Fibroblast of mammary gland (primary cell): ENCODE measurements at regions not wholly inside any gene's neighbourhood (a gene's known extent, or its start where the extent isn't known, plus 50 kb on each side); places are given as distances from the start of the nearest gene placed in this dataset.

Source experiments
- DNase-seq: peaks from one replicate; pipeline ENCODE4 v3.0.0-alpha.2; 2010; ENCODE audit warnings: low read depth
- H3K4me3 ChIP-seq: 2 replicates; pipeline ENCODE4 v1.5.1; 2011; ENCODE audit warnings: low read depth, mild to moderate bottlenecking, low read length, moderate library complexity; ENCODE audit not compliant: control insufficient read depth
- CTCF ChIP-seq: conservative IDR thresholded peaks from 2 replicates; pipeline ENCODE4 v1.5.1; 2011; ENCODE audit warnings: low read depth, low read length, inconsistent platforms; ENCODE audit not compliant: control insufficient read depth, insufficient read depth

GRCh38 chr15:97545799-97546198, 414.7 kb upstream of the ARRDC4 start:
- no peak for TF ChIP-seq CTCF
- no peak overlapping the region for H3K4me3 ChIP-seq
- DNase-seq, result no peak

- no peak for TF ChIP-seq CTCF
- DNase-seq, result no peak
- no peak overlapping the region for H3K4me3 ChIP-seq
Observed at GRCh38 chr15:97547381-97547780, 413.1 kb upstream of the ARRDC4 start.

- H3K4me3 ChIP-seq, result no peak overlapping the region
- DNase-seq, result no peak
- TF ChIP-seq CTCF, result no peak
Observed at GRCh38 chr15:97561529-97561928, 399.0 kb upstream of the ARRDC4 start.

DNA sequence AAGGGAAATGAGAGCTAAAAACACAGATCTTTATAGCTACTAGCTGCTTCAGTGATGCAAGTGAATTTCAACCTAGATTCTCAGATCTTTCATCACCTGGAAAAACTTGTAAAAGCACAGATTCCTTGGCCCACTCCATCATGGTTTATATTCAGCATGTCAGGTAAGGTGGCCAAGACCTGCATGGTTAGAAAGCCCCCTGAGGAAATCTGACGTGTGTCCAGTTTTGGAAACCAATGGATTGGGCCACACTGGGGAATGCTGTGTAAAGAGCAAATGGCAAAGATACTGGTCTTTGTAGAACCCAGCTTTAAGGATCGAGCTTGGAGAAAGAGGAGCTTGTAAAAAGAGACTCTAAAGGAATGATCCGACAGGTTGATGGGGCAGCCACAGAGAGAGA, 397.0 kb upstream of the ARRDC4 start:
- H3K4me3 ChIP-seq, result no peak overlapping the region
- TF ChIP-seq CTCF, result no peak
- no peak for DNase-seq

DNA sequence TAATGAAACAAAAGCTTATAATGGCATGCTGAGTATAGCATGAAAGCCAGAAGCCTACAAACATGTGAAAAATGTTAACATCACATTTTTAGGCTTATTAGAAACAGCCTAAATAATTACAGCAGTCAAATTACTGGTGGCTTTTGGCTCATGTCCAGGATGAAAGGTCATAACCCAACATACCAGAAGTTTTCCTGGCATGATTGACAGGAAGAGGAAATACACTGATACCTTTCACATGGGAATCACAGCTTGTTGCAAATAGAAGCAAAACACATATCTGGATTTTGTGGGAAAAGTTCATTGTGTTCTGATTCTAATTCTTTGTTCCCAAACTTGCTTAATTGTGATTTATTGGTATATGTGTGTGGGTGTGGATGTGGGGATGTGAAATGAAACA, 393.5 kb upstream of the ARRDC4 start:
- TF ChIP-seq CTCF, result no peak
- no peak overlapping the region for H3K4me3 ChIP-seq
- no peak for DNase-seq

DNA sequence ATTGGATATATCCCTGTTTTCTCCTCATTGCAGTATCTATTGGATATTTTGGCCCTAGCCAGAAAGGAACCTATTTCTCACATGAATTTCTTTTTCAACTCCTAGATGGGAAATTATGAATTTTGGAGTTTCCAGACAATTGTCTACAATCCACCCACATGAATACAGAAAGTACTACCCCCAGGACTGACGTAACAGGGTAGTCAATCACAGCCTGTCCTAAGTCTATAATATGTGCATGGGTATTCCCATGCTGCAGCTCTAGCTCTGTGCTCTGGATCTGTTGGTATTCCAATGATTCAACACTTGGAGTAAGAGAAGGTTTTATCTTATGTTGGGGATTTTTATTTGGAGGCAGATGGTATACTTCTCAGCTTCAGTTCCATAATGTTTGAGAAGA, 393.1 kb upstream of the ARRDC4 start:
- DNase-seq, result no peak
- no peak for TF ChIP-seq CTCF
- no peak overlapping the region for H3K4me3 ChIP-seq

DNA sequence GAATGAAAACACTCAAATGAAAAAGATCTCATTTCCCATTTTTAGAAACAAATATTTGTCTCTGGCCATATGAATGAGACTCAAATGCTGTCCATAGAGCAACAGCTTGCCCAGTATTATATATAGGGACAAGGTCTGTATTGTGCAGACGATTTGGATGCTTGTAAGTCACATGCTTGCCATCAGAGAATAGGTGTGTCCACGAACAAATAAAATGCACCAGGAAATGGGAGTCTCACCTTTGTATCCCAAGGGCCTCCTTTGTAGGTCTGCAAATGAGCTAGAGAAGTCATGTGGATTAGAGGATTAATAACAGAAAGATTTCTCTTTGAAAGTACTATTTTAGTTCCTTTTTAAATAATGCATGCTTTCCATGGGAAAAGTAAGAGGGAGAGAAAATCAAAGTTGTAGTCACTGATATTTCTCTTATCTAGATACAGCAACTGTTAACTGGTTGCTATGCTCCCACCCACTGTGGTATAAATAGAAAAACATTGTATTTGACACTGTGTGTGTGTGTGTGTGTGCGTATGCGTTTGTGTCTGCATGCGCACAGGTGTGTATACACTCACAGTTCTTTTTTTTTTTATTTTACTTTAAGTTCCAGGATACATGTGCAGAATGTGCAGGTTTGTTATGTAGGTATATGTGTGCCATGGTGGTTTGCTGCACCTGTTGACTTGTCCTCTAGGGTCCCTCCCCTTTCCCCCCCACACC, 383.4 kb upstream of the ARRDC4 start:
- no peak overlapping the region for H3K4me3 ChIP-seq
- no peak for DNase-seq
- TF ChIP-seq CTCF, result no peak
